ENCODE measurements at regions not wholly inside any gene's neighbourhood (a gene's known extent, or its start where the extent isn't known, plus 50 kb on each side); places are given as distances from the start of the nearest gene placed in this dataset.

GRCh38 chr3:106120356-106120755, 251.5 kb upstream of the CBLB start:
- no peak for ATAC-seq (ENCODE audit: low read depth in 2 of 2)
- Histone ChIP-seq H3K9me3 (ENCODE audit: control insufficient read depth in 2 of 2, low read length in 2 of 2) (no peaks in the 10 kb centered on the region), H3K36me3 (ENCODE audit: control insufficient read depth, insufficient read depth, low read length) (no peaks in the 10 kb centered on the region), H3K27me3 (ENCODE audit: control insufficient read depth, insufficient read depth, low read length) (no peaks in the 10 kb centered on the region), H3K27ac (ENCODE audit: insufficient read depth, low read length, poor library complexity, severe bottlenecking) (no peak overlapping the region), H3K4me3 (ENCODE audit: low read depth, low read length) (no peak overlapping the region), H3K4me1 (ENCODE audit: control insufficient read depth, insufficient read depth, low read length, poor library complexity, severe bottlenecking) (no peaks in the 10 kb centered on the region)
- H3K4me1 Mint-ChIP-seq = peaks cover 0 to 9% (median 2%) of the 10 kb centered on the region in 4 donors
- peaks cover 0 to 3% (median 0%) of the 10 kb centered on the region in 7 donors for H3K9me3 Mint-ChIP-seq
- H3K27ac Mint-ChIP-seq = no peak overlapping the region
- H3K4me3 Mint-ChIP-seq = no peak overlapping the region
- no peak for DNase-seq
- H3K36me3 Mint-ChIP-seq = no peaks in the 10 kb centered on the region
- no peaks in the 10 kb centered on the region for H3K27me3 Mint-ChIP-seq

GRCh38 chr3:106121491-106122289, 252.9 kb upstream of the CBLB start:
- H3K4me3 Mint-ChIP-seq = no peak overlapping the region
- H3K9me3 Mint-ChIP-seq = peaks cover 0 to under 1% (median 0%) of the 10 kb centered on the region in 7 donors
- no peak for DNase-seq
- no peaks in the 10 kb centered on the region for H3K36me3 Mint-ChIP-seq
- peaks cover 0 to 9% (median 2%) of the 10 kb centered on the region in 4 donors for H3K4me1 Mint-ChIP-seq
- H3K27ac ChIP-seq (ENCODE audit: insufficient read depth, low read length, poor library complexity, severe bottlenecking) = no peak overlapping the region
- no peaks in the 10 kb centered on the region for H3K9me3 ChIP-seq (ENCODE audit: control insufficient read depth in 2 of 2, low read length in 2 of 2)
- no peaks in the 10 kb centered on the region for H3K4me1 ChIP-seq (ENCODE audit: control insufficient read depth, insufficient read depth, low read length, poor library complexity, severe bottlenecking)
- no peaks in the 10 kb centered on the region for H3K27me3 ChIP-seq (ENCODE audit: control insufficient read depth, insufficient read depth, low read length)
- H3K36me3 ChIP-seq (ENCODE audit: control insufficient read depth, insufficient read depth, low read length) = no peaks in the 10 kb centered on the region
- peaks cover 3% of the 10 kb centered on the region for H3K27me3 Mint-ChIP-seq
- no peak overlapping the region for H3K27ac Mint-ChIP-seq
- H3K4me3 ChIP-seq (ENCODE audit: low read depth, low read length) = no peak overlapping the region
- no peak for ATAC-seq (ENCODE audit: low read depth in 2 of 2)

GRCh38 chr3:106124818-106125217, 256.0 kb upstream of the CBLB start:
- H3K9me3 ChIP-seq (ENCODE audit: control insufficient read depth in 2 of 2, low read length in 2 of 2) = no peaks in the 10 kb centered on the region
- no peaks in the 10 kb centered on the region for H3K36me3 ChIP-seq (ENCODE audit: control insufficient read depth, insufficient read depth, low read length)
- Mint-ChIP-seq H3K27ac (no peak overlapping the region), H3K27me3 (peaks cover 4% of the 10 kb centered on the region), H3K4me3 (no peak overlapping the region), H3K9me3 (peaks cover 0 to 1% (median 0%) of the 10 kb centered on the region in 7 donors), H3K36me3 (no peaks in the 10 kb centered on the region), H3K4me1 (peaks cover 0 to 2% (median under 1%) of the 10 kb centered on the region in 4 donors)
- no peaks in the 10 kb centered on the region for H3K27me3 ChIP-seq (ENCODE audit: control insufficient read depth, insufficient read depth, low read length)
- DNase-seq (no peak), ATAC-seq (ENCODE audit: low read depth in 2 of 2) (no peak)
- H3K4me1 ChIP-seq (ENCODE audit: control insufficient read depth, insufficient read depth, low read length, poor library complexity, severe bottlenecking) = no peaks in the 10 kb centered on the region
- no peak overlapping the region for H3K4me3 ChIP-seq (ENCODE audit: low read depth, low read length)
- H3K27ac ChIP-seq (ENCODE audit: insufficient read depth, low read length, poor library complexity, severe bottlenecking) = no peak overlapping the region

- H3K4me3 Mint-ChIP-seq = no peak overlapping the region
- DNase-seq = no peak
- H3K4me1 Mint-ChIP-seq = peaks cover 0 to 6% (median 4%) of the 10 kb centered on the region in 4 donors
- H3K27ac Mint-ChIP-seq = no peak overlapping the region
- H3K36me3 ChIP-seq (ENCODE audit: control insufficient read depth, insufficient read depth, low read length) = no peaks in the 10 kb centered on the region
- no peaks in the 10 kb centered on the region for H3K27me3 ChIP-seq (ENCODE audit: control insufficient read depth, insufficient read depth, low read length)
- H3K9me3 ChIP-seq (ENCODE audit: control insufficient read depth in 2 of 2, low read length in 2 of 2) = no peaks in the 10 kb centered on the region
- no peak overlapping the region for H3K27ac ChIP-seq (ENCODE audit: insufficient read depth, low read length, poor library complexity, severe bottlenecking)
- no peaks in the 10 kb centered on the region for H3K4me1 ChIP-seq (ENCODE audit: control insufficient read depth, insufficient read depth, low read length, poor library complexity, severe bottlenecking)
- peaks cover 4% of the 10 kb centered on the region for H3K27me3 Mint-ChIP-seq
- peaks cover 0 to 1% (median 0%) of the 10 kb centered on the region in 7 donors for H3K9me3 Mint-ChIP-seq
- H3K4me3 ChIP-seq (ENCODE audit: low read depth, low read length) = no peak overlapping the region
- no peaks in the 10 kb centered on the region for H3K36me3 Mint-ChIP-seq
- ATAC-seq (ENCODE audit: low read depth in 2 of 2) = no peak
Measured at GRCh38 chr3:106125321-106125720, 256.5 kb upstream of the CBLB start.

GRCh38 chr3:106126067-106126845, 257.4 kb upstream of the CBLB start:
- H3K4me1 Mint-ChIP-seq = peaks cover 0 to 11% (median 7%) of the 10 kb centered on the region in 4 donors
- no peak overlapping the region for H3K4me3 ChIP-seq (ENCODE audit: low read depth, low read length)
- no peaks in the 10 kb centered on the region for H3K9me3 ChIP-seq (ENCODE audit: control insufficient read depth in 2 of 2, low read length in 2 of 2)
- H3K4me3 Mint-ChIP-seq = no peak overlapping the region
- ATAC-seq (ENCODE audit: low read depth in 2 of 2) (no peak), DNase-seq (no peak)
- peaks cover 0 to 1% (median 0%) of the 10 kb centered on the region in 7 donors for H3K9me3 Mint-ChIP-seq
- H3K27ac ChIP-seq (ENCODE audit: insufficient read depth, low read length, poor library complexity, severe bottlenecking) = no peak overlapping the region
- H3K27me3 Mint-ChIP-seq = peaks cover 4% of the 10 kb centered on the region
- H3K4me1 ChIP-seq (ENCODE audit: control insufficient read depth, insufficient read depth, low read length, poor library complexity, severe bottlenecking) = no peaks in the 10 kb centered on the region
- no peaks in the 10 kb centered on the region for H3K27me3 ChIP-seq (ENCODE audit: control insufficient read depth, insufficient read depth, low read length)
- H3K27ac Mint-ChIP-seq = no peak overlapping the region
- H3K36me3 Mint-ChIP-seq = no peaks in the 10 kb centered on the region
- no peaks in the 10 kb centered on the region for H3K36me3 ChIP-seq (ENCODE audit: control insufficient read depth, insufficient read depth, low read length)

- Histone ChIP-seq H3K9me3 (ENCODE audit: control insufficient read depth in 2 of 2, low read length in 2 of 2) (no peaks in the 10 kb centered on the region), H3K36me3 (ENCODE audit: control insufficient read depth, insufficient read depth, low read length) (no peaks in the 10 kb centered on the region), H3K4me3 (ENCODE audit: low read depth, low read length) (no peak overlapping the region), H3K27me3 (ENCODE audit: control insufficient read depth, insufficient read depth, low read length) (no peaks in the 10 kb centered on the region), H3K27ac (ENCODE audit: insufficient read depth, low read length, poor library complexity, severe bottlenecking) (no peak overlapping the region), H3K4me1 (ENCODE audit: control insufficient read depth, insufficient read depth, low read length, poor library complexity, severe bottlenecking) (no peaks in the 10 kb centered on the region)
- H3K27me3 Mint-ChIP-seq = peaks cover 4% of the 10 kb centered on the region
- peaks cover 0 to 11% (median 7%) of the 10 kb centered on the region in 4 donors for H3K4me1 Mint-ChIP-seq
- no peaks in the 10 kb centered on the region for H3K36me3 Mint-ChIP-seq
- no peak overlapping the region for H3K27ac Mint-ChIP-seq
- peaks cover 0 to 1% (median 0%) of the 10 kb centered on the region in 7 donors for H3K9me3 Mint-ChIP-seq
- ATAC-seq (ENCODE audit: low read depth in 2 of 2) = no peak
- no peak overlapping the region for H3K4me3 Mint-ChIP-seq
- no peak for DNase-seq
Measured at GRCh38 chr3:106126846-106127235, 258.0 kb upstream of the CBLB start.

GRCh38 chr3:106129939-106130338, 261.1 kb upstream of the CBLB start:
- no peaks in the 10 kb centered on the region for H3K27me3 ChIP-seq (ENCODE audit: control insufficient read depth, insufficient read depth, low read length)
- no peak overlapping the region for H3K4me3 ChIP-seq (ENCODE audit: low read depth, low read length)
- H3K36me3 Mint-ChIP-seq = no peaks in the 10 kb centered on the region
- ATAC-seq (ENCODE audit: low read depth in 2 of 2) = no peak
- peaks cover 0 to 1% (median 0%) of the 10 kb centered on the region in 7 donors for H3K9me3 Mint-ChIP-seq
- H3K27me3 Mint-ChIP-seq = peaks cover 4% of the 10 kb centered on the region
- H3K27ac Mint-ChIP-seq = no peak overlapping the region
- no peak for DNase-seq
- H3K27ac ChIP-seq (ENCODE audit: insufficient read depth, low read length, poor library complexity, severe bottlenecking) = no peak overlapping the region
- H3K4me1 Mint-ChIP-seq = peaks cover 0 to 11% (median 7%) of the 10 kb centered on the region in 4 donors
- H3K9me3 ChIP-seq (ENCODE audit: control insufficient read depth in 2 of 2, low read length in 2 of 2) = no peaks in the 10 kb centered on the region
- no peak overlapping the region for H3K4me3 Mint-ChIP-seq
- H3K36me3 ChIP-seq (ENCODE audit: control insufficient read depth, insufficient read depth, low read length) = no peaks in the 10 kb centered on the region
- H3K4me1 ChIP-seq (ENCODE audit: control insufficient read depth, insufficient read depth, low read length, poor library complexity, severe bottlenecking) = no peaks in the 10 kb centered on the region
